Liver (tissue), 7 donors: ENCODE measurements at regions not wholly inside any gene's neighbourhood (a gene's known extent, or its start where the extent isn't known, plus 50 kb on each side); places are given as distances from the start of the nearest gene placed in this dataset.

Experiments used
- DNase-seq: peaks from one replicate; pipeline ENCODE4 v3.0.0-alpha.2; 2017; ENCODE audit warnings: low spot score
- H3K27ac ChIP-seq, 2 donors: one replicate each; pipeline ENCODE4 v1.7.0; 2013; ENCODE audit warnings: inconsistent platforms in 2 of 2, low read length in 2 of 2, control low read depth in 1 of 2, low read depth in 1 of 2, mild to moderate bottlenecking in 1 of 2
- H3K27me3 ChIP-seq, 4 donors: one replicate each; pipeline versions ENCODE4 v1.6.1 to v1.7.0; 2013; ENCODE audit warnings: low read length in 3 of 4, inconsistent platforms in 1 of 4, mild to moderate bottlenecking in 1 of 4, moderate library complexity in 1 of 4; ENCODE audit not compliant: control insufficient read depth in 4 of 4, insufficient read depth in 4 of 4
- H3K36me3 ChIP-seq, 4 donors: one replicate each; pipeline versions ENCODE4 v1.6.1 to v1.7.0; 2013; ENCODE audit warnings: low read length in 3 of 4, mild to moderate bottlenecking in 3 of 4, low read depth in 1 of 4, moderate library complexity in 1 of 4; ENCODE audit not compliant: control insufficient read depth in 4 of 4, insufficient read depth in 3 of 4
- H3K4me1 ChIP-seq, 4 donors: one replicate each; pipeline versions ENCODE4 v1.6.1 to v1.7.0; 2013; ENCODE audit warnings: low read length in 3 of 4, mild to moderate bottlenecking in 3 of 4, moderate library complexity in 1 of 4; ENCODE audit not compliant: control insufficient read depth in 4 of 4, insufficient read depth in 4 of 4
- H3K4me3 ChIP-seq, 3 donors: one replicate each; pipeline versions ENCODE4 v1.6.1 to v1.7.0; 2013; ENCODE audit warnings: low read length in 3 of 3, control low read depth in 1 of 3, low read depth in 1 of 3, mild to moderate bottlenecking in 1 of 3
- H3K9ac ChIP-seq, 2 donors: one replicate each; pipeline ENCODE4 v1.7.0; 2013; ENCODE audit warnings: low read length in 2 of 2, mild to moderate bottlenecking in 2 of 2, moderate library complexity in 2 of 2, control low read depth in 1 of 2, low read depth in 1 of 2
- H3K9me3 ChIP-seq, 4 donors: one replicate each; pipeline versions ENCODE4 v1.6.1 to v1.7.0; 2013; ENCODE audit warnings: low read length in 3 of 4; ENCODE audit not compliant: control insufficient read depth in 4 of 4
- EGR1 ChIP-seq, 2 donors: IDR thresholded peaks; 2 replicates each; pipeline ENCODE4 v1.6.1; 2016 to 2018; ENCODE audit warnings: antibody characterized with exemption in 2 of 2, low read depth in 2 of 2
- FOXA1 ChIP-seq: IDR thresholded peaks from 2 replicates; pipeline ENCODE4 v1.6.1; 2016; ENCODE audit warnings: antibody characterized with exemption
- FOXA2 ChIP-seq: IDR thresholded peaks from 2 replicates; pipeline ENCODE4 v1.6.1; 2016; ENCODE audit warnings: antibody characterized with exemption
- GABPA ChIP-seq, 2 donors: IDR thresholded peaks in 1 of 2; conservative IDR thresholded peaks in 1 of 2; 2 replicates each; pipeline ENCODE4 v1.6.1; 2016; ENCODE audit warnings: antibody characterized with exemption in 2 of 2, mild to moderate bottlenecking in 1 of 2, moderate library complexity in 1 of 2
- HNF4A ChIP-seq, 2 donors: conservative IDR thresholded peaks; 2 replicates each; pipeline ENCODE4 v1.6.1; 2016; ENCODE audit warnings: antibody characterized with exemption in 2 of 2, mild to moderate bottlenecking in 2 of 2
- HNF4G ChIP-seq: IDR thresholded peaks from 2 replicates; pipeline ENCODE4 v1.6.1; 2016; ENCODE audit warnings: antibody characterized with exemption
- JUND ChIP-seq, 2 donors: IDR thresholded peaks; 2 replicates each; pipeline ENCODE4 v1.6.1; 2016; ENCODE audit warnings: antibody characterized with exemption in 2 of 2
- RAD21 ChIP-seq, 2 donors: IDR thresholded peaks; 2 replicates each; pipeline ENCODE4 v1.6.1; 2016; ENCODE audit warnings: antibody characterized with exemption in 2 of 2, mild to moderate bottlenecking in 2 of 2
- RXRA ChIP-seq, 2 donors: IDR thresholded peaks; 2 replicates each; pipeline ENCODE4 v1.6.1; 2017 to 2018; ENCODE audit warnings: antibody characterized with exemption in 2 of 2, mild to moderate bottlenecking in 1 of 2
- SP1 ChIP-seq: IDR thresholded peaks from 2 replicates; pipeline ENCODE4 v1.6.1; 2018; ENCODE audit warnings: antibody characterized with exemption, mild to moderate bottlenecking
- TAF1 ChIP-seq: conservative IDR thresholded peaks from 2 replicates; pipeline ENCODE4 v1.6.1; 2016; ENCODE audit warnings: antibody characterized with exemption, mild to moderate bottlenecking
- YY1 ChIP-seq: IDR thresholded peaks from 2 replicates; pipeline ENCODE4 v1.6.1; 2016; ENCODE audit warnings: antibody characterized with exemption, mild to moderate bottlenecking
- WGBS: extraction: QIAGEN DNeasy Blood & Tissue Kit; methylation state at CpG from one replicate; pipeline ENCODE4 v1.1.7; 2013; 5-methylcytosine and 5-hydroxymethylcytosine counted together
- TF ChIP-seq, protein P1 (sequence below): IDR thresholded peaks from 2 replicates; pipeline ENCODE4 v1.6.1; 2016; ENCODE audit warnings: antibody characterized with exemption
- TF ChIP-seq, protein P2 (sequence below): IDR thresholded peaks from 2 replicates; pipeline ENCODE4 v1.6.1; 2016; ENCODE audit warnings: antibody characterized with exemption
- TF ChIP-seq, protein P3 (sequence below): IDR thresholded peaks from 2 replicates; pipeline ENCODE4 v1.6.1; 2016; ENCODE audit warnings: antibody characterized with exemption, mild to moderate bottlenecking
- TF ChIP-seq, protein P4 (sequence below): IDR thresholded peaks from 2 replicates; pipeline ENCODE4 v1.6.1; 2016; ENCODE audit warnings: antibody characterized with exemption
- donor health status: healthy.
- donor health status: healthy.
- donor health status: healthy.
- donor health status: healthy.

DNA sequence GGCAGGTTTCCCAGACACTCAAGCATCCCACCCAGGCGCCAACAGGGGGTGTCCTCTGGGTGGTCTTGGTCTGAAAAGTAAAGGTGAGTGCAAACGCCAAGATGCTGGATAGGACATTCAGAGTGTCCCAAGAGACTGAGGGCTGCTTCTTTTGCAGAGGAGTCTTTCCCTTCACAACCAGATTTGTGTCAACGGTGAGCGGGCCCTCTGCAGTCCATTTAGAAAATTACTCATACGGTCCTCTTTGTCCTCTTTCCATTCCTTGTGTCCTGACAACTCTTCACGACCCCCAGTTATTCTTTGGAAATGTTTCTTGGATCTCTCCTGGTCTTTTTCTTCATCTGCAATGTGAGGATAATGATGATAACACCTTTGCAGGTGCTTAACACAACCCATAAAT lies 257.8 kb downstream of the CDC5L start:
- Histone ChIP-seq H3K4me3 (no peak overlapping the region), H3K4me1 (no peaks in the 10 kb centered on the region), H3K9me3 (no peaks in the 10 kb centered on the region), H3K9ac (no peak overlapping the region), H3K27me3 (no peaks in the 10 kb centered on the region), H3K27ac (no peak overlapping the region), H3K36me3 (no peaks in the 10 kb centered on the region)
- no peak for DNase-seq
- 70% methylated on average over 6 of the region's 6 CpGs for WGBS
- TF ChIP-seq HNF4G = no peak
- no peak for TF ChIP-seq FOXA1
- TF ChIP-seq FOXA2 = no peak
- TF ChIP-seq RAD21 (IDR thresholded peaks at IDR 0.05) = no peak

DNA sequence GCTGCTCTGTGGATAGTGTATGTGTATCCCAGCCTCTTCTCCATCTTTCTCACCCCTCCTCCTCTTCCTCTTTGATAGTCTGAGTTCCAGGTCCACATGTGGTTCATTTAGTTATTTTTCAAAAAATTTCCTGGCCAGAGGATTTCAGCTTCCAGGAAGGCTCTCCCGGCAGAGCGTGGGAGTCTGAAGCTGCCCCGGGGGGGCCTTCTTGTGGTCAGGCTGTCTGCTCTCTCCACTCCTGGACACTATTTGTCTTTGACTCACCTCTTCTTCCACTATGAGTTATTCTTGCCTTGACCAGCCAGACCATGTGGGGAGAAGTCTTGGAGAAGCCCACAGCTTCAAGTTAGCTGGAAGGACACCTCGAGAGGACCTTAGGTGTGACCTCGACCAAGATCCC lies 258.8 kb downstream of the CDC5L start:
- 88% methylated on average over 5 of the region's 5 CpGs for WGBS
- Histone ChIP-seq H3K9ac (no peak overlapping the region), H3K9me3 (no peaks in the 10 kb centered on the region), H3K4me1 (no peaks in the 10 kb centered on the region), H3K27me3 (no peaks in the 10 kb centered on the region), H3K27ac (no peak overlapping the region), H3K36me3 (no peaks in the 10 kb centered on the region), H3K4me3 (no peak overlapping the region)
- TF ChIP-seq EGR1 (IDR thresholded peaks at IDR 0.05; ENCODE audit: low read depth in 2 of 2) = no peak
- no peak for TF ChIP-seq FOXA2
- TF ChIP-seq YY1 = no peak
- TF ChIP-seq TAF1 = no peak
- TF ChIP-seq JUND (IDR thresholded peaks at IDR 0.05) = no peak
- no peak for TF ChIP-seq RXRA (IDR thresholded peaks at IDR 0.05)
- no peak for TF ChIP-seq HNF4A (conservative IDR thresholded peaks at IDR 0.05)
- no peak for TF ChIP-seq FOXA1
- TF ChIP-seq, protein P1, sequence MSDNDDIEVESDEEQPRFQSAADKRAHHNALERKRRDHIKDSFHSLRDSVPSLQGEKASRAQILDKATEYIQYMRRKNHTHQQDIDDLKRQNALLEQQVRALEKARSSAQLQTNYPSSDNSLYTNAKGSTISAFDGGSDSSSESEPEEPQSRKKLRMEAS = no peak
- no peak for TF ChIP-seq RAD21 (IDR thresholded peaks at IDR 0.05)
- TF ChIP-seq, protein P2, sequence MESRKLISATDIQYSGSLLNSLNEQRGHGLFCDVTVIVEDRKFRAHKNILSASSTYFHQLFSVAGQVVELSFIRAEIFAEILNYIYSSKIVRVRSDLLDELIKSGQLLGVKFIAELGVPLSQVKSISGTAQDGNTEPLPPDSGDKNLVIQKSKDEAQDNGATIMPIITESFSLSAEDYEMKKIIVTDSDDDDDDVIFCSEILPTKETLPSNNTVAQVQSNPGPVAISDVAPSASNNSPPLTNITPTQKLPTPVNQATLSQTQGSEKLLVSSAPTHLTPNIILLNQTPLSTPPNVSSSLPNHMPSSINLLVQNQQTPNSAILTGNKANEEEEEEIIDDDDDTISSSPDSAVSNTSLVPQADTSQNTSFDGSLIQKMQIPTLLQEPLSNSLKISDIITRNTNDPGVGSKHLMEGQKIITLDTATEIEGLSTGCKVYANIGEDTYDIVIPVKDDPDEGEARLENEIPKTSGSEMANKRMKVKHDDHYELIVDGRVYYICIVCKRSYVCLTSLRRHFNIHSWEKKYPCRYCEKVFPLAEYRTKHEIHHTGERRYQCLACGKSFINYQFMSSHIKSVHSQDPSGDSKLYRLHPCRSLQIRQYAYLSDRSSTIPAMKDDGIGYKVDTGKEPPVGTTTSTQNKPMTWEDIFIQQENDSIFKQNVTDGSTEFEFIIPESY = no peak
- TF ChIP-seq, protein P3, sequence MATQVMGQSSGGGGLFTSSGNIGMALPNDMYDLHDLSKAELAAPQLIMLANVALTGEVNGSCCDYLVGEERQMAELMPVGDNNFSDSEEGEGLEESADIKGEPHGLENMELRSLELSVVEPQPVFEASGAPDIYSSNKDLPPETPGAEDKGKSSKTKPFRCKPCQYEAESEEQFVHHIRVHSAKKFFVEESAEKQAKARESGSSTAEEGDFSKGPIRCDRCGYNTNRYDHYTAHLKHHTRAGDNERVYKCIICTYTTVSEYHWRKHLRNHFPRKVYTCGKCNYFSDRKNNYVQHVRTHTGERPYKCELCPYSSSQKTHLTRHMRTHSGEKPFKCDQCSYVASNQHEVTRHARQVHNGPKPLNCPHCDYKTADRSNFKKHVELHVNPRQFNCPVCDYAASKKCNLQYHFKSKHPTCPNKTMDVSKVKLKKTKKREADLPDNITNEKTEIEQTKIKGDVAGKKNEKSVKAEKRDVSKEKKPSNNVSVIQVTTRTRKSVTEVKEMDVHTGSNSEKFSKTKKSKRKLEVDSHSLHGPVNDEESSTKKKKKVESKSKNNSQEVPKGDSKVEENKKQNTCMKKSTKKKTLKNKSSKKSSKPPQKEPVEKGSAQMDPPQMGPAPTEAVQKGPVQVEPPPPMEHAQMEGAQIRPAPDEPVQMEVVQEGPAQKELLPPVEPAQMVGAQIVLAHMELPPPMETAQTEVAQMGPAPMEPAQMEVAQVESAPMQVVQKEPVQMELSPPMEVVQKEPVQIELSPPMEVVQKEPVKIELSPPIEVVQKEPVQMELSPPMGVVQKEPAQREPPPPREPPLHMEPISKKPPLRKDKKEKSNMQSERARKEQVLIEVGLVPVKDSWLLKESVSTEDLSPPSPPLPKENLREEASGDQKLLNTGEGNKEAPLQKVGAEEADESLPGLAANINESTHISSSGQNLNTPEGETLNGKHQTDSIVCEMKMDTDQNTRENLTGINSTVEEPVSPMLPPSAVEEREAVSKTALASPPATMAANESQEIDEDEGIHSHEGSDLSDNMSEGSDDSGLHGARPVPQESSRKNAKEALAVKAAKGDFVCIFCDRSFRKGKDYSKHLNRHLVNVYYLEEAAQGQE = no peak
- no peak for TF ChIP-seq HNF4G
- TF ChIP-seq, protein P4, sequence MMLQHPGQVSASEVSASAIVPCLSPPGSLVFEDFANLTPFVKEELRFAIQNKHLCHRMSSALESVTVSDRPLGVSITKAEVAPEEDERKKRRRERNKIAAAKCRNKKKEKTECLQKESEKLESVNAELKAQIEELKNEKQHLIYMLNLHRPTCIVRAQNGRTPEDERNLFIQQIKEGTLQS = no peak
- no peak for TF ChIP-seq SP1
- TF ChIP-seq GABPA (IDR thresholded peaks at IDR 0.05 in 1 of 2, conservative IDR thresholded peaks at IDR 0.05 in 1 of 2) = no peak
- no peak for DNase-seq
